HG03108 (cell line): ENCODE measurements at regions not wholly inside any gene's neighbourhood (a gene's known extent, or its start where the extent isn't known, plus 50 kb on each side); places are given as distances from the start of the nearest gene placed in this dataset.

Source experiments
- ATAC-seq: cut with Tn5 transposase; IDR thresholded peaks from one replicate; pipeline ENCODE4 v1.9.1; 2021; ENCODE audit warnings: moderate library complexity; ENCODE audit not compliant: unreplicated experiment

- no peak for ATAC-seq
Observed at GRCh38 chr3:181457190-181457589, 254.5 kb upstream of the SOX2 start.

GRCh38 chr3:181455276-181455675 lies 256.4 kb upstream of the SOX2 start:
- no peak for ATAC-seq

GRCh38 chr3:181454451-181455027 lies 257.2 kb upstream of the SOX2 start:
- no peak for ATAC-seq

- ATAC-seq = no peak
Observed at GRCh38 chr3:181446741-181447140, 265.0 kb upstream of the SOX2 start.

- no peak for ATAC-seq
Observed at GRCh38 chr3:181442066-181442465, 269.7 kb upstream of the SOX2 start.

GRCh38 chr3:181432992-181433391 lies 278.7 kb upstream of the SOX2 start:
- ATAC-seq = no peak

GRCh38 chr3:181431748-181432147 lies 280.0 kb upstream of the SOX2 start:
- ATAC-seq = no peak

- ATAC-seq = no peak
Observed at GRCh38 chr3:181425074-181425473, 286.7 kb upstream of the SOX2 start.

- no peak for ATAC-seq
Observed at GRCh38 chr3:181418233-181418632, 293.5 kb upstream of the SOX2 start.

GRCh38 chr3:181417748-181418147 lies 294.0 kb upstream of the SOX2 start:
- no peak for ATAC-seq

- ATAC-seq = no peak
Observed at GRCh38 chr3:181410870-181411269, 300.9 kb upstream of the SOX2 start.

- no peak for ATAC-seq
Observed at GRCh38 chr3:181403876-181404660, 307.7 kb upstream of the SOX2 start.

GRCh38 chr3:181402347-181402746 lies 309.4 kb upstream of the SOX2 start:
- ATAC-seq = no peak

- no peak for ATAC-seq
Observed at GRCh38 chr3:181384970-181385369, 326.8 kb upstream of the SOX2 start.

GRCh38 chr3:181383760-181384159 lies 328.0 kb upstream of the SOX2 start:
- ATAC-seq = no peak

- no peak for ATAC-seq
Observed at GRCh38 chr3:181383201-181383600, 328.5 kb upstream of the SOX2 start.

- ATAC-seq = no peak
Observed at GRCh38 chr3:181382656-181383055, 329.1 kb upstream of the SOX2 start.

- no peak for ATAC-seq
Observed at GRCh38 chr3:181379278-181379677, 332.4 kb upstream of the SOX2 start.

- no peak for ATAC-seq
Observed at GRCh38 chr3:181369637-181370036, 342.1 kb upstream of the SOX2 start.

GRCh38 chr3:181363231-181363630 lies 348.5 kb upstream of the SOX2 start:
- ATAC-seq = no peak

- ATAC-seq = no peak
Observed at GRCh38 chr3:181362378-181362777, 349.3 kb upstream of the SOX2 start.

- peak; percentile 77 for ATAC-seq
Observed at GRCh38 chr3:181358562-181358961, 353.2 kb upstream of the SOX2 start.

- ATAC-seq = peak; percentile 26
Observed at GRCh38 chr3:181358060-181358459, 353.7 kb upstream of the SOX2 start.
